ENCODE measurements at regions not wholly inside any gene's neighbourhood (a gene's known extent, or its start where the extent isn't known, plus 50 kb on each side); places are given as distances from the start of the nearest gene placed in this dataset.

DNA sequence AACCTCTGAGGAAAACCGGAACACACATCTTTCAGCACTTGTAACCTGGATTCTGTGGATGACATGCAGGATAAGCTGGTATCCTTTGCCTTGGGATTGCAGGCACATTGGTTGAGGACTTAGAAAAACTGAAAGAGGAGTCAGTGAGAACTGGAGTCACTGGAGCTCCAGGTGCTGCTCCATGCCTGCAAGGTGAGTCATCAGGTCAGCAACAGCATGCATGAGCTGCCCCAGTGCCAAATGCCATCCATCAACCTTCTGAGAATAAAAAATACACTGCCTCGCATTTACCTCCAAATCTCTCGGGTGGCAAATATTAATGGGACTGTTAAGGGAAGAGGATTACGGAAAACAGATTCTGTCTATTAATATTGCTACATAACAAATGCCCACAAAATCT is 729.1 kb downstream of the NTRK3 start:
- no peak overlapping the region for H3K4me3 ChIP-seq (ENCODE audit: low read length)
- no peaks in the 10 kb centered on the region for H3F3A ChIP-seq (ENCODE audit: insufficient read depth, low read length, poor library complexity, severe bottlenecking)
- H3K9me3 ChIP-seq (ENCODE audit: low read length): peaks cover 4% of the 10 kb centered on the region
- H3K4me2 ChIP-seq (ENCODE audit: low read length): no peak overlapping the region
- H2AFZ ChIP-seq (ENCODE audit: low read depth, low read length): no peak overlapping the region
- H3K36me3 ChIP-seq (ENCODE audit: insufficient read depth, low read length): no peaks in the 10 kb centered on the region
- H3K27me3 ChIP-seq (ENCODE audit: insufficient read depth, low read depth, low read length): no peaks in the 10 kb centered on the region
- TF ChIP-seq TAF1 (IDR thresholded peaks at IDR 0.05; ENCODE audit: low read depth): no peak
- TF ChIP-seq EP300 (conservative IDR thresholded peaks at IDR 0.05; ENCODE audit: poor library complexity, severe bottlenecking): no peak
- no peak for TF ChIP-seq RAD21 (conservative IDR thresholded peaks at IDR 0.05)
- TF ChIP-seq POLR2AphosphoS5 (IDR thresholded peaks at IDR 0.05): no peak
- TF ChIP-seq, protein P1, sequence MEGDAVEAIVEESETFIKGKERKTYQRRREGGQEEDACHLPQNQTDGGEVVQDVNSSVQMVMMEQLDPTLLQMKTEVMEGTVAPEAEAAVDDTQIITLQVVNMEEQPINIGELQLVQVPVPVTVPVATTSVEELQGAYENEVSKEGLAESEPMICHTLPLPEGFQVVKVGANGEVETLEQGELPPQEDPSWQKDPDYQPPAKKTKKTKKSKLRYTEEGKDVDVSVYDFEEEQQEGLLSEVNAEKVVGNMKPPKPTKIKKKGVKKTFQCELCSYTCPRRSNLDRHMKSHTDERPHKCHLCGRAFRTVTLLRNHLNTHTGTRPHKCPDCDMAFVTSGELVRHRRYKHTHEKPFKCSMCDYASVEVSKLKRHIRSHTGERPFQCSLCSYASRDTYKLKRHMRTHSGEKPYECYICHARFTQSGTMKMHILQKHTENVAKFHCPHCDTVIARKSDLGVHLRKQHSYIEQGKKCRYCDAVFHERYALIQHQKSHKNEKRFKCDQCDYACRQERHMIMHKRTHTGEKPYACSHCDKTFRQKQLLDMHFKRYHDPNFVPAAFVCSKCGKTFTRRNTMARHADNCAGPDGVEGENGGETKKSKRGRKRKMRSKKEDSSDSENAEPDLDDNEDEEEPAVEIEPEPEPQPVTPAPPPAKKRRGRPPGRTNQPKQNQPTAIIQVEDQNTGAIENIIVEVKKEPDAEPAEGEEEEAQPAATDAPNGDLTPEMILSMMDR (IDR thresholded peaks at IDR 0.05; ENCODE audit: poor library complexity, severe bottlenecking): no peak
- no peak for TF ChIP-seq REST (IDR thresholded peaks at IDR 0.05; ENCODE audit: borderline replicate concordance)
- no peak for TF ChIP-seq SMC3 (conservative IDR thresholded peaks at IDR 0.05; ENCODE audit: poor library complexity)
- TF ChIP-seq EZH2 (IDR thresholded peaks at IDR 0.05; ENCODE audit: borderline replicate concordance, insufficient read depth, low read length, poor library complexity, severe bottlenecking): no peak
- no peak for TF ChIP-seq MXI1 (conservative IDR thresholded peaks at IDR 0.05; ENCODE audit: poor library complexity, severe bottlenecking)
- H3K79me2 ChIP-seq (replicated peaks; ENCODE audit: insufficient read depth, low read length): no peaks in the 10 kb centered on the region
- H3K27ac ChIP-seq (ENCODE audit: low read length): no peak overlapping the region
- H4K20me1 ChIP-seq (ENCODE audit: insufficient read depth): no peaks in the 10 kb centered on the region
- no peak overlapping the region for H3K9ac ChIP-seq (ENCODE audit: low read length)
- no peaks in the 10 kb centered on the region for H3K9me2 ChIP-seq (ENCODE audit: insufficient read depth, low read length)

- Histone ChIP-seq H3K27ac (ENCODE audit: low read length) (no peak overlapping the region), H2AFZ (ENCODE audit: low read depth, low read length) (no peak overlapping the region), H4K20me1 (ENCODE audit: insufficient read depth) (no peaks in the 10 kb centered on the region), H3K9me3 (ENCODE audit: low read length) (peaks cover 4% of the 10 kb centered on the region), H3F3A (ENCODE audit: insufficient read depth, low read length, poor library complexity, severe bottlenecking) (no peaks in the 10 kb centered on the region), H3K9me2 (ENCODE audit: insufficient read depth, low read length) (no peaks in the 10 kb centered on the region), H3K36me3 (ENCODE audit: insufficient read depth, low read length) (no peaks in the 10 kb centered on the region), H3K27me3 (ENCODE audit: insufficient read depth, low read depth, low read length) (no peaks in the 10 kb centered on the region), H3K9ac (ENCODE audit: low read length) (no peak overlapping the region), H3K4me2 (ENCODE audit: low read length) (no peak overlapping the region), H3K4me3 (ENCODE audit: low read length) (no peak overlapping the region), H3K79me2 (replicated peaks; ENCODE audit: insufficient read depth, low read length) (no peaks in the 10 kb centered on the region)
- no peak for TF ChIP-seq EP300 (conservative IDR thresholded peaks at IDR 0.05; ENCODE audit: poor library complexity, severe bottlenecking)
- no peak for TF ChIP-seq REST (IDR thresholded peaks at IDR 0.05; ENCODE audit: borderline replicate concordance)
- TF ChIP-seq, protein P1 (IDR thresholded peaks at IDR 0.05; ENCODE audit: poor library complexity, severe bottlenecking): no peak
- no peak for TF ChIP-seq EZH2 (IDR thresholded peaks at IDR 0.05; ENCODE audit: borderline replicate concordance, insufficient read depth, low read length, poor library complexity, severe bottlenecking)
- no peak for TF ChIP-seq MXI1 (conservative IDR thresholded peaks at IDR 0.05; ENCODE audit: poor library complexity, severe bottlenecking)
- no peak for TF ChIP-seq POLR2AphosphoS5 (IDR thresholded peaks at IDR 0.05)
- TF ChIP-seq SMC3 (conservative IDR thresholded peaks at IDR 0.05; ENCODE audit: poor library complexity): no peak
- no peak for TF ChIP-seq TAF1 (IDR thresholded peaks at IDR 0.05; ENCODE audit: low read depth)
- TF ChIP-seq RAD21 (conservative IDR thresholded peaks at IDR 0.05): no peak
Observed at GRCh38 chr15:87523516-87523915, 733.0 kb downstream of the NTRK3 start.

All from neural cell (in vitro differentiated cells).